Endodermal cell (in vitro differentiated cells): ENCODE measurements at regions not wholly inside any gene's neighbourhood (a gene's known extent, or its start where the extent isn't known, plus 50 kb on each side); places are given as distances from the start of the nearest gene placed in this dataset.

Source experiments
- DNase-seq: peaks from one replicate; pipeline ENCODE4 v3.0.0-alpha.2; 2017
- H3K27ac ChIP-seq: 2 replicates; pipeline ENCODE4 v1.5.1; 2013; ENCODE audit warnings: mild to moderate bottlenecking, low read depth, low read length, moderate library complexity
- H3K27me3 ChIP-seq: 2 replicates; pipeline ENCODE4 v1.6.1; 2013; ENCODE audit warnings: mild to moderate bottlenecking, low read length, moderate library complexity; ENCODE audit not compliant: insufficient read depth, control insufficient read depth, poor library complexity, severe bottlenecking
- H3K36me3 ChIP-seq: 2 replicates; pipeline ENCODE4 v1.7.0; 2013; ENCODE audit warnings: mild to moderate bottlenecking, low read length, moderate library complexity; ENCODE audit not compliant: control insufficient read depth, insufficient read depth
- H3K4me1 ChIP-seq: one replicate; pipeline ENCODE4 v1.7.0; 2013; ENCODE audit warnings: low read length; ENCODE audit not compliant: control insufficient read depth, insufficient read depth
- H3K4me3 ChIP-seq: 2 replicates; pipeline ENCODE4 v1.5.1; 2013; ENCODE audit warnings: mild to moderate bottlenecking, low read length, moderate library complexity
- H3K9ac ChIP-seq: 2 replicates; pipeline ENCODE4 v1.6.1; 2013; ENCODE audit warnings: mild to moderate bottlenecking, low read length, moderate library complexity; ENCODE audit not compliant: poor library complexity, severe bottlenecking; ENCODE audit errors: extremely low read depth
- H3K9me3 ChIP-seq: 2 replicates; pipeline ENCODE4 v1.6.1; 2013; ENCODE audit warnings: mild to moderate bottlenecking, low read length, moderate library complexity; ENCODE audit not compliant: control insufficient read depth
- H3K27ac Mint-ChIP-seq: 2 replicates; pipeline ENCODE4 v1.8.0; 2020; ENCODE audit warnings: mixed read lengths
- H3K27me3 Mint-ChIP-seq: 2 replicates; pipeline ENCODE4 v1.8.0; 2021; ENCODE audit warnings: mild to moderate bottlenecking, mixed read lengths; ENCODE audit not compliant: insufficient read depth
- H3K36me3 Mint-ChIP-seq: 2 replicates; pipeline ENCODE4 v1.8.0; 2020; ENCODE audit warnings: low read depth, mixed read lengths
- H3K4me1 Mint-ChIP-seq: 2 replicates; pipeline ENCODE4 v1.8.0; 2020; ENCODE audit warnings: mixed read lengths
- H3K4me3 Mint-ChIP-seq: 2 replicates; pipeline ENCODE4 v1.8.0; 2020; ENCODE audit warnings: mild to moderate bottlenecking, moderate library complexity, mixed read lengths
- H3K9me3 Mint-ChIP-seq: 2 replicates; pipeline ENCODE4 v1.8.0; 2020; ENCODE audit warnings: mild to moderate bottlenecking, mixed read lengths
- CTCF ChIP-seq: fragments of 200-600 bp; sonication (generic); conservative IDR thresholded peaks from 2 replicates; pipeline ENCODE4 v1.5.0; 2021; ENCODE audit warnings: antibody characterized with exemption, mild to moderate bottlenecking
- WGBS, 2 experiments: methylation state at CpG; one replicate each; pipeline versions ENCODE4 v1.1.5 to v1.1.7; 2013; ENCODE audit warnings: missing lambda C conversion rate in 2 of 2, mixed read lengths in 1 of 2; ENCODE audit not compliant: insufficient coverage in 1 of 2, insufficient read length in 1 of 2; 5-methylcytosine and 5-hydroxymethylcytosine counted together

DNA sequence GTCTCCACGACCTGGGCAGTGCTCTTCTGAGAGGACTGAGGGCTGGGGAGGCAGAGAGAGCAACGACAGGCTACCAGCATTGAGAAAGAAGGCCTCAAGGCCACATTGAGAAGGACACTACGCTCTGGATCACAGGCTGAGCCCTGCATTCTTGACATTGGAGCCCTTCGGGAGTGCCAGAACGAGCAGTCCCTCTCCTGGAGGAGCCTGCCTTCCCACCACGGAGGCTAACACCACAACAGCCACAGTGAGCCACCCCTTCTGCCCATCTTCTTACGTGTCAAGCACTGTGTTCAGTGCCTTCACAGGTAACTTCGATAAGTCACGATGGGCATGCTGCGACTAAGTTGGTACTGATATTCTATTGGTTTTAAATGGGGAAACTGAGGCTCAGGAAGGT is 267.8 kb downstream of the RPS24 start:
- H3K9me3 Mint-ChIP-seq: peaks cover 9% of the 10 kb centered on the region

DNA sequence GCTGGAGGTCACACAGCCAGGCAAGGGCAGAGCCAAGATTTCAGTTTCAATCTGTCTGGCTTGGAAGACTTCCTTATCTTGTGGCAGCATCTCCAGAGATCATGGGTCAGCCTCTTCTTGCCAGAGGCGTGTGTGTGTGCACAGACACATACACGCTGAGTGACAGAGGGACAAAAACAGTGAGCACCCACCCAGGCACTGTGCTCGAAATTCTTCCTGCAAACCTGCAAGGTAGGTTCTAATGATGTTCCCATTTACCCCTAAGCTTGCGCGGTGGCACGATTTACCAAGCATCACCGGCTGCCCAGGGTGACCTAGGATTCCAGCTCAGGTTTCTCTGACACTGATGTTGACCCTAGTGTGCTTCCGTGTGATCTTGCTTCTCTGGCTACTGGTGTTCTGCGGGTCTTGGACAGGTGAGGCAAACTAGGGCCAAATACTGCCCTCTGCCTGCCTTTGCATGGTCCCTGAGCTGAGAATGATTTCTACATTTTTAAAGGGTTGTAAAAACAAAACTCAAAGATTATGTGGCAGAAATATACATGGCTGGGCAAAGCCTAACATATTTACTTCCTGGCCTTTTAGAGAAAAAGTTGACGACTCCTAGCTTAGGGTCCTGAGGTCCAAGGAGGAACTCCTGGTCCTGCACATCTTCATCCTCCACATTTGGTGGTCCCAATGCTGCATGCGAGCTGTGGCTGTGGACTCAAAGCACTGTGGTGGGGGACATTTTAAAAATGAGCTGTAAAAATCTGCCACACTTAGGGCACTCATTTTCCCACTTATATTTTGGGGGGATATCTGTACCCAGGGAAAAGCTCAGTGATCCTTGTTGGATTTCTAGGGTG is 268.5 kb downstream of the RPS24 start:
- H3K36me3 Mint-ChIP-seq: no peaks in the 10 kb centered on the region
- H3K4me3 ChIP-seq: peak overlapping the region; percentile 79
- WGBS, 2 experiments: 86 to 90% methylated on average over 11 of the region's 11 CpGs

More for the DNA sequence above, 267.8 kb downstream of the RPS24 start:
- peaks cover 3% of the 10 kb centered on the region for H3K27me3 ChIP-seq
- H3K36me3 ChIP-seq: no peaks in the 10 kb centered on the region
- no peak overlapping the region for H3K4me3 ChIP-seq
- no peak overlapping the region for H3K27ac Mint-ChIP-seq
- H3K27me3 Mint-ChIP-seq: peaks cover 18% of the 10 kb centered on the region
- WGBS, 2 experiments: 91 to 100% methylated on average over 1 to 10 of the region's 10 CpGs
- H3K4me1 ChIP-seq: no peaks in the 10 kb centered on the region
- peaks cover 10% of the 10 kb centered on the region for H3K4me1 Mint-ChIP-seq
- H3K27ac ChIP-seq: no peak overlapping the region
- DNase-seq: no peak
- no peak overlapping the region for H3K9ac ChIP-seq
- no peaks in the 10 kb centered on the region for H3K36me3 Mint-ChIP-seq
- no peak for TF ChIP-seq CTCF
- H3K9me3 ChIP-seq: no peaks in the 10 kb centered on the region
- no peak overlapping the region for H3K4me3 Mint-ChIP-seq

DNA sequence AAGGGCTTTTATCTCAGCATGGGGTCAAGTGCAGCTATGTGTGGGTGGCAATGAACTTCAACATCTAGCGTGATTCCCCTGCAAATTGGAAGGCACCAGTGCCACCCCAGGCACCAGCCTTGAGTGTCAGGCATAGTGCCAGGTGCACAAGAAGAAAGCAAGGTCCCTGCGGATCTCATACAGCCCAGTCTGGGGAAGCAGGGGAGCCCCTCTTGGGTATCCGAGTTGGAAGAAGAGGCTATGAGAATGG is 269.0 kb downstream of the RPS24 start:
- H3K4me3 ChIP-seq: peak overlapping the region; percentile 79
- H3K27me3 ChIP-seq: peaks cover 3% of the 10 kb centered on the region
- no peaks in the 10 kb centered on the region for H3K36me3 ChIP-seq
- H3K9me3 Mint-ChIP-seq: peaks cover 9% of the 10 kb centered on the region
- no peaks in the 10 kb centered on the region for H3K36me3 Mint-ChIP-seq
- H3K9me3 ChIP-seq: no peaks in the 10 kb centered on the region
- H3K27ac Mint-ChIP-seq: peak overlapping the region; percentile 92
- peaks cover 10% of the 10 kb centered on the region for H3K4me1 Mint-ChIP-seq
- H3K27ac ChIP-seq: peak overlapping the region; percentile 93
- 20 to 30% methylated on average over 2 to 3 of the region's 3 CpGs for WGBS, 2 experiments
- H3K27me3 Mint-ChIP-seq: peaks cover 23% of the 10 kb centered on the region
- TF ChIP-seq CTCF: no peak
- peak overlapping the region; percentile 70 for H3K4me3 Mint-ChIP-seq
- no peaks in the 10 kb centered on the region for H3K4me1 ChIP-seq
- DNase-seq: no peak
- H3K9ac ChIP-seq: peak overlapping the region; percentile 68

More for the DNA sequence above, 268.5 kb downstream of the RPS24 start:
- TF ChIP-seq CTCF: peak; percentile 75
- no peak overlapping the region for H3K9ac ChIP-seq
- H3K9me3 Mint-ChIP-seq: peaks cover 9% of the 10 kb centered on the region
- no peak overlapping the region for H3K27ac Mint-ChIP-seq
- H3K27ac ChIP-seq: peak overlapping the region; percentile 93
- peak; percentile 68 for DNase-seq
- peaks cover 10% of the 10 kb centered on the region for H3K4me1 Mint-ChIP-seq
- no peaks in the 10 kb centered on the region for H3K36me3 ChIP-seq
- no peaks in the 10 kb centered on the region for H3K9me3 ChIP-seq
- H3K27me3 ChIP-seq: peaks cover 3% of the 10 kb centered on the region
- no peaks in the 10 kb centered on the region for H3K4me1 ChIP-seq
- peak overlapping the region; percentile 70 for H3K4me3 Mint-ChIP-seq
- peaks cover 23% of the 10 kb centered on the region for H3K27me3 Mint-ChIP-seq
